Colonic mucosa (tissue), 4 donors: ENCODE measurements at regions not wholly inside any gene's neighbourhood (a gene's known extent, or its start where the extent isn't known, plus 50 kb on each side); places are given as distances from the start of the nearest gene placed in this dataset.
"Not testable (repeated sequence)": the region's sequence is repeated elsewhere in the genome, so short reads cannot be mapped to it uniquely, and the experiment has no call there.

Source experiments
- DNase-seq: peaks from one replicate; pipeline ENCODE4 v3.0.0-alpha.2; 2020
- H3K27ac ChIP-seq: fragments of 200-600 bp; one replicate; pipeline ENCODE4 v1.8.0; 2021
- H3K27me3 ChIP-seq: fragments of 200-600 bp; one replicate; pipeline ENCODE4 v1.8.0; 2021
- H3K36me3 ChIP-seq: fragments of 200-600 bp; one replicate; pipeline ENCODE4 v1.8.0; 2021
- H3K4me1 ChIP-seq: fragments of 200-600 bp; one replicate; pipeline ENCODE4 v1.8.0; 2021; ENCODE audit warnings: mild to moderate bottlenecking
- H3K4me3 ChIP-seq: fragments of 200-600 bp; one replicate; pipeline ENCODE4 v1.8.0; 2021
- H3K9ac ChIP-seq, 2 donors: one replicate each; pipeline ENCODE4 v1.7.0; 2013; ENCODE audit warnings: control low read depth in 2 of 2, low read depth in 2 of 2, low read length in 2 of 2
- H3K9me3 ChIP-seq: fragments of 200-600 bp; one replicate; pipeline ENCODE4 v1.8.0; 2021
- CTCF ChIP-seq: fragments of 200-600 bp; IDR thresholded peaks from one replicate; pipeline ENCODE4 v1.8.0; 2022; ENCODE audit warnings: antibody characterized with exemption, mild to moderate bottlenecking
- intact Hi-C: fragments of 100-400 bp; cut with DNase I; formaldehyde crosslinking; loops from one replicate; pipeline ENCODE4 v1.14.1; 2022
- donor health status: healthy.
- donor health status: DM: no; HTN: no; CAD: no.
- donor health status: DM: no; HTN: no; CAD: no.

DNA sequence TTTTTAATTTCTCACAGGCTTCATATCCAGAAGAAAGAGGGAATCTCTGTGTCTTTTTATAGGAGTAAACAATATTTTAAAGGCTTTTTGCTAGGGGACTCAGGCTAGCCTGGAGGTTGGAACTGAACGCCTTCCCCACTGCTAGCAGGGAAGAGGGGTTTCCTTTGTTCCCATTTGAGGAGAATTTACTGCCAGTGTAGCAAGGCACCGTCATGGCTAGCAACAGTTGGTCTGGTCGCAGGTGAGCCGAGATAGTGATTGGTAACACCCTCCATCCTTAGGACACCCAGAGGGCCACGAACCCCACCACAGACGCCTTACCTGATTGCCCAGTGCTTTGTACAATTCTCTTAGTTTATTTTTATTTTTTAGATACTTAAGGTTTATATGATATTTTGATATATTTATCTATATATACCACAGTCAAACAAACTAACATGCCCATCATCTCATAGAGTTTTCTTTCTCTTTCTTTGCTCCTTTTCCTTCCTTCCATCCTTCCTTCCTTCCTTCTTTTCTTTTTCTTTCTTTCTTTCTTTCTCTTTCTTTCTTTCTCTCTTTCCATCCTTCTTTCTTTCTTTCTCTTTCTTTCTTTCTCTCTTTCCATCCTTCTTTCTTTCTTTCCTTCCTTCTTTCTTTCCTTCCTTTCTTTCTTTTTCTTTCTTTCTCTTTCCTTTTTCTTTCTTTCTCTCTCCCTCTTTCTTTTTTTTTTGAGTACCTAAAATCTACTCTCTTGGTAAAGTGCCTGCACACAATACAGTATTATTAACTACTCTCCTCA, 219.0 kb upstream of the AKR1E2 start:
- H3K36me3 ChIP-seq = no peaks in the 10 kb centered on the region
- H3K27ac ChIP-seq = no peak overlapping the region
- intact Hi-C loops = no loop called here
- no peak for TF ChIP-seq CTCF
- DNase-seq = no peak
- H3K9ac ChIP-seq = no peak overlapping the region
- H3K4me3 ChIP-seq = no peak overlapping the region
- no peaks in the 10 kb centered on the region for H3K27me3 ChIP-seq
- no peaks in the 10 kb centered on the region for H3K4me1 ChIP-seq
- H3K9me3 ChIP-seq = no peaks in the 10 kb centered on the region

DNA sequence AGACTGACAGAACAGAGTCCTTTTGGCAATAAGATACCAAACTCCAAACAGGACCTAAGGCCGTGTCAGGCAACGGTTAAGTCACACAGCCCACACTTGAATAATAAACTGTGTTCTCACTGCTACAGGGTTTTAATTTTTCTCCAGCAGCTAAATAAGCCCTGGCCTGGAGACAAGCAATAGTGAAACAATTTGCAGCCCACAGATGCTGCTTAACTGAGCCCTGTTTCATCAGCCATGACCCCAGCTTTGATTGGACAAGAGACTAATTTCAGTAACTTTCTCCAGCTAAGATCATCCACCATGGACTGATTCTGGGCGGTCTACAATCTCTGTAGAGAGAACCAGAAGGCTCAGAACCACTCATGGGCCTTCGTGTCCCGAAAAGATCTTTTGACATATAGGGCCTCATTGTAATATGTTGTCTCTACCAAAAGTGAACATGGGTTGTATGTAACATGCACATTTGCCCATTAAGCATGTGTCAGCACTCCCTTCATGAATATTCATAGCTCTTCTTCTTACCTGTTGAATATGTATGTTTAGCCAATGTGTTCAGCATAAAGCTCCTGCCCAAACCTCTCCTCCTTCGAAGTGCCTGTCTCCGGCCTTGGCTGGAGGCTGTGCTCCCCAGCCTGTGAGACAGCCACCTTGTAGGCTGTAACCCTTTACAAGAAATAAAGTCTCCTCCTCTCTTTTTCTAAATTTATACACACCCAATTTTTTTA, 223.1 kb upstream of the AKR1E2 start:
- H3K9me3 ChIP-seq = no peaks in the 10 kb centered on the region
- intact Hi-C loops = no loop called here
- no peak overlapping the region for H3K4me3 ChIP-seq
- no peak overlapping the region for H3K27ac ChIP-seq
- no peak overlapping the region for H3K9ac ChIP-seq
- no peak for DNase-seq
- no peaks in the 10 kb centered on the region for H3K4me1 ChIP-seq
- no peak for TF ChIP-seq CTCF
- no peaks in the 10 kb centered on the region for H3K27me3 ChIP-seq
- H3K36me3 ChIP-seq = no peaks in the 10 kb centered on the region

GRCh38 chr10:4599471-4599870, 226.5 kb upstream of the AKR1E2 start:
- intact Hi-C loops = no loop called here
- Histone ChIP-seq H3K27ac (no peak overlapping the region), H3K27me3 (no peaks in the 10 kb centered on the region), H3K36me3 (no peaks in the 10 kb centered on the region), H3K4me3 (no peak overlapping the region), H3K9me3 (no peaks in the 10 kb centered on the region), H3K4me1 (no peaks in the 10 kb centered on the region), H3K9ac (no peak overlapping the region)
- no peak for DNase-seq
- TF ChIP-seq CTCF = no peak

- H3K36me3 ChIP-seq, DNase-seq, H3K4me3 ChIP-seq, H3K4me1 ChIP-seq, H3K9ac ChIP-seq, H3K9me3 ChIP-seq, H3K27ac ChIP-seq, intact Hi-C loops, H3K27me3 ChIP-seq: not testable (repeated sequence)
Observed at GRCh38 chr10:4597898-4598297, 228.1 kb upstream of the AKR1E2 start.

DNA sequence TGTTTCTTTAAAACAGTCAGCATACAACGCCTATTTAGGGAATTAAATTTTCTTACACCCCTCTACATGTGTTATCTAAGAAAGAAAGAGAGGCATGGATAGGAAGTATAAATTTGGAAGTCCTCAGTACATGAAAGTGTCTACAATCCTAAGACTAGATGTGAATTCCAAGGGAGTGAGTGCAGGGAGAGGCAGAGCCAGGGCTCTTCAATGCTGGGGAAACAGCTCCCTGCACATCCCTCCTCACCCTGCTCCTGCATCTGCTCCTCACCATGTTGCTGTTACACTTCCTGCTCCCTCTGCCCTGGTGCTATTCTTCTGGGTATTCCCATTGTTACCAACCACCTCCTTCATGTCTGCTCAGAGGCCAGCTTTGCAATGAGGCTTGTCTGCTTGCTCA, 229.1 kb upstream of the AKR1E2 start:
- intact Hi-C loops = no loop called here
- no peaks in the 10 kb centered on the region for H3K9me3 ChIP-seq

More for the DNA sequence above, 229.1 kb upstream of the AKR1E2 start:
- no peak for TF ChIP-seq CTCF
- no peaks in the 10 kb centered on the region for H3K27me3 ChIP-seq
- no peaks in the 10 kb centered on the region for H3K36me3 ChIP-seq
- no peak overlapping the region for H3K27ac ChIP-seq
- DNase-seq = no peak
- H3K9ac ChIP-seq = no peak overlapping the region
- H3K4me1 ChIP-seq = no peaks in the 10 kb centered on the region
- no peak overlapping the region for H3K4me3 ChIP-seq
